Esophagus squamous epithelium (tissue), 5 donors: ENCODE measurements at regions not wholly inside any gene's neighbourhood (a gene's known extent, or its start where the extent isn't known, plus 50 kb on each side); places are given as distances from the start of the nearest gene placed in this dataset.

Experiments used
- DNase-seq: peaks from one replicate; lab custom pipeline; 2025; lab: John Stamatoyannopoulos, UW
- H3K27ac ChIP-seq, 4 donors: fragments of 200-600 bp; sonication (generic); one replicate each; pipeline ENCODE4 v1.5.1; 2016 to 2019; ENCODE audit warnings: mild to moderate bottlenecking in 1 of 4
- H3K27me3 ChIP-seq, 4 donors: fragments of 200-600 bp; sonication (generic); 1 replicate in 3 of 4; 2 replicates in 1 of 4; pipeline versions ENCODE4 v1.5.1 to v1.6.0; 2017 to 2021; ENCODE audit warnings: antibody characterized with exemption in 1 of 4
- H3K36me3 ChIP-seq, 3 donors: fragments of 200-600 bp; sonication (generic); one replicate each; pipeline ENCODE4 v1.5.1; 2016 to 2019
- H3K4me1 ChIP-seq, 3 donors: fragments of 200-600 bp; sonication (generic); one replicate each; pipeline ENCODE4 v1.5.1; 2017 to 2019
- H3K4me3 ChIP-seq, 4 donors: fragments of 200-600 bp; sonication (generic); 1 replicate in 3 of 4; 2 replicates in 1 of 4; pipeline ENCODE4 v1.5.1; 2016 to 2019; ENCODE audit warnings: mild to moderate bottlenecking in 2 of 4, moderate library complexity in 1 of 4
- H3K9me3 ChIP-seq, 3 donors: fragments of 200-600 bp; sonication (generic); one replicate each; pipeline ENCODE4 v1.5.1; 2016 to 2019
- POLR2A ChIP-seq, 4 donors: fragments of 450-650 bp; IDR thresholded peaks; one replicate each; pipeline ENCODE4 v1.6.1; 2017; ENCODE audit warnings: antibody characterized with exemption in 4 of 4, mild to moderate bottlenecking in 4 of 4, moderate library complexity in 3 of 4
- WGBS, 2 donors: methylation state at CpG; one replicate each; pipeline ENCODE4 v1.1.5; 2018; 5-methylcytosine and 5-hydroxymethylcytosine counted together
- intact Hi-C: fragments of 100-400 bp; cut with DNase I; formaldehyde crosslinking; loops from one replicate; pipeline ENCODE4 v1.15.0; 2022
- TF ChIP-seq, protein P1 (sequence below), 6 experiments: fragments of 450-650 bp in 4 of 6; fragments of 200-600 bp in 2 of 6; sonication (generic) in 2 of 6; IDR thresholded peaks; one replicate each; pipeline ENCODE4 v1.5.1; 2016 to 2019; ENCODE audit warnings: antibody characterized with exemption in 6 of 6, mild to moderate bottlenecking in 4 of 6, moderate library complexity in 4 of 6
- donor health status: DM: yes; HTN: yes; CAD: no.

DNA sequence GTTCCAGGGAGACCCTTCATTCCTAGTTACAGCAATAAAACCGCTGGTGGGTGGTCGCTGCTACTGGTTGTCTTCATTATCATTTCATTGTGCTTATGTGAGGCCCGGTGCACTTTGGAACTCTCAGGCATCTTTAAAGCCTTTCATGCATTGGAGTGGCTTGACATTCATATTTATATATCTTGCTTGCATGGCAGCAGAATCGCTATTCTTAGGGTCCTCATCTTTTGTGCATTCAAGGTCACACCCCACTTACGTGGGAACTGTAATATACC, 110.1 kb downstream of the ZBTB18 start:
- H3K27ac ChIP-seq, result no peak overlapping the region
- H3K36me3 ChIP-seq, result no peaks in the 10 kb centered on the region
- no peaks in the 10 kb centered on the region for H3K9me3 ChIP-seq
- no peak for DNase-seq
- WGBS, 2 donors, result 67 to 71% methylated on average over 5 of the region's 5 CpGs
- TF ChIP-seq, protein P1, sequence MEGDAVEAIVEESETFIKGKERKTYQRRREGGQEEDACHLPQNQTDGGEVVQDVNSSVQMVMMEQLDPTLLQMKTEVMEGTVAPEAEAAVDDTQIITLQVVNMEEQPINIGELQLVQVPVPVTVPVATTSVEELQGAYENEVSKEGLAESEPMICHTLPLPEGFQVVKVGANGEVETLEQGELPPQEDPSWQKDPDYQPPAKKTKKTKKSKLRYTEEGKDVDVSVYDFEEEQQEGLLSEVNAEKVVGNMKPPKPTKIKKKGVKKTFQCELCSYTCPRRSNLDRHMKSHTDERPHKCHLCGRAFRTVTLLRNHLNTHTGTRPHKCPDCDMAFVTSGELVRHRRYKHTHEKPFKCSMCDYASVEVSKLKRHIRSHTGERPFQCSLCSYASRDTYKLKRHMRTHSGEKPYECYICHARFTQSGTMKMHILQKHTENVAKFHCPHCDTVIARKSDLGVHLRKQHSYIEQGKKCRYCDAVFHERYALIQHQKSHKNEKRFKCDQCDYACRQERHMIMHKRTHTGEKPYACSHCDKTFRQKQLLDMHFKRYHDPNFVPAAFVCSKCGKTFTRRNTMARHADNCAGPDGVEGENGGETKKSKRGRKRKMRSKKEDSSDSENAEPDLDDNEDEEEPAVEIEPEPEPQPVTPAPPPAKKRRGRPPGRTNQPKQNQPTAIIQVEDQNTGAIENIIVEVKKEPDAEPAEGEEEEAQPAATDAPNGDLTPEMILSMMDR (IDR thresholded peaks at IDR 0.05), result no peak
- intact Hi-C loops, result no loop called here
- H3K4me3 ChIP-seq, result no peak overlapping the region
- no peaks in the 10 kb centered on the region for H3K4me1 ChIP-seq
- peaks cover 0 to 6% (median 0%) of the 10 kb centered on the region in 4 donors for H3K27me3 ChIP-seq

DNA sequence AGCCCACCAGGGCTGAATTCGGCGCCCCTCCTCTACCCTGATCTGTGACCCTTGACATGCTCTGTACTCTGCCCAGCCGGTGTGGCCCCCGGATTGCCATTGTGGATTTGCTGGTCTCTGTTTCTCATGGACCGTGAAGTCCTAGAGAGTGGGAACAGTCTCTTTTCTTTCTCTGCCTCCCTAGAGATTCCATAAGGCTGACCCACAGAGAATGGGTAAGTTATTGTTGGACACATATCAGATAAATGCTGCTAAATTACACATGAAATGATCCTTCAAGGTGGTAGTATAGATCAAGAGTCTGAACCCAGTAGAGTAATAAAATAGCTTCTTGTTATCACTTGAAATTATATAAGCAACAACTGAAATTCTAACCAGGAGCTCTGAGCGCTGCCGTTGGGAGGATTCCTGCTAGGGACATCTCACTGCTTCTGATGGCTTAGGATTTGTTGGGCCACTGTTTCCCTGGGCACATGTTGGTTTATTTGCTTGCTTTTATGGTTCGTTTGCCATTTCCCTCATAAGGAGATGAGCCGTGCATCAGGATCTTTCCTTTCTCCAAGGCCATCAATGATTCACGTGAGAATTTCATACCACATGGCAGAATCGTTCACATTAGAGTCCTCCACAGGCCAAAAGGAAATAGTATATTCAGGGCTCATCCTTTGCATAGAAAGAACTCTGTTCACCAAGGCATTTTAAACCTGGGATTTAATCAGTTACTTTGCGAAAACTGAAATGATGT, 111.9 kb downstream of the ZBTB18 start:
- Histone ChIP-seq H3K4me3 (no peak overlapping the region), H3K27me3 (peaks cover 0 to 6% (median 0%) of the 10 kb centered on the region in 4 donors), H3K4me1 (no peaks in the 10 kb centered on the region), H3K27ac (peak overlapping the region in 3 of 4 donors; percentile 6 to 36 (median 31)), H3K36me3 (no peaks in the 10 kb centered on the region), H3K9me3 (no peaks in the 10 kb centered on the region)
- TF ChIP-seq, protein P1 (IDR thresholded peaks at IDR 0.05), result no peak
- no peak for TF ChIP-seq POLR2A (IDR thresholded peaks at IDR 0.05)
- 83 to 84% methylated on average over 12 of the region's 12 CpGs for WGBS, 2 donors
- no peak for DNase-seq
- intact Hi-C loops, result no loop called here

GRCh38 chr1:244163861-244164510, 112.9 kb downstream of the ZBTB18 start:
- no peak for DNase-seq
- intact Hi-C loops, result no loop called here
- 55 to 68% methylated on average over 7 to 8 of the region's 8 CpGs for WGBS, 2 donors
- Histone ChIP-seq H3K27ac (peak overlapping the region; percentile 17 to 70 (median 44)), H3K36me3 (no peaks in the 10 kb centered on the region), H3K4me3 (no peak overlapping the region), H3K27me3 (peaks cover 0 to 6% (median 0%) of the 10 kb centered on the region in 4 donors), H3K9me3 (no peaks in the 10 kb centered on the region), H3K4me1 (no peaks in the 10 kb centered on the region)
- TF ChIP-seq POLR2A (IDR thresholded peaks at IDR 0.05), result no peak
- TF ChIP-seq, protein P1 (IDR thresholded peaks at IDR 0.05), result no peak

- Histone ChIP-seq H3K36me3 (no peaks in the 10 kb centered on the region), H3K4me1 (no peaks in the 10 kb centered on the region), H3K27me3 (peaks cover 0 to 6% (median 0%) of the 10 kb centered on the region in 4 donors), H3K9me3 (no peaks in the 10 kb centered on the region), H3K4me3 (no peak overlapping the region), H3K27ac (peak overlapping the region; percentile 17 to 70 (median 44))
- intact Hi-C loops, result no loop called here
- no peak for DNase-seq
- TF ChIP-seq POLR2A (IDR thresholded peaks at IDR 0.05), result no peak
- WGBS, 2 donors, result 82 to 96% methylated on average over 4 of the region's 4 CpGs
Observed at GRCh38 chr1:244164511-244164890, 113.4 kb downstream of the ZBTB18 start.

DNA sequence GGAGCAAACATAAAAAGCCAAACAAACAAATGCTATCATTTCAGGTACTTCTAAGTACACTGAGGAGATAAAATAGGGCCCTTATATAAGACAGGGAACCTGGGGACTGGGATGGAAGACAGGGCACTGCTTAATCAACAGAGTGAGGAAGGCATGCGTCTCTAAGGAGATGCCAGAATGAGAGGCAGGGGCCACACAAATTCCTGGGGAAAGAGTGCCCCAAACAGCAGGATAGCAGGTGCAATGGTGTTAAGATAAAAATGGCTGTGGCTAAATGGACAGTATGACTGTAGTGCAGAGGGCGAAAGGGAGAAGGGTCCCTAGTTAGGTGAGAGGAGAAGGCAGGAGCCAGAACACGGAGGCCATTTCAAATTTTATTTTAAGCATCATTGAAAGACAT, 113.9 kb downstream of the ZBTB18 start:
- Histone ChIP-seq H3K9me3 (no peaks in the 10 kb centered on the region), H3K4me1 (no peaks in the 10 kb centered on the region), H3K27ac (no peak overlapping the region), H3K36me3 (no peaks in the 10 kb centered on the region), H3K27me3 (peaks cover 0 to 6% (median 0%) of the 10 kb centered on the region in 4 donors), H3K4me3 (no peak overlapping the region)
- TF ChIP-seq, protein P1 (IDR thresholded peaks at IDR 0.05), result no peak
- TF ChIP-seq POLR2A (IDR thresholded peaks at IDR 0.05), result no peak
- intact Hi-C loops, result no loop called here
- WGBS, 2 donors, result 71 to 84% methylated on average over 3 of the region's 3 CpGs
- DNase-seq, result no peak
